Effector memory CD8-positive, alpha-beta T cell (primary cell): ENCODE measurements at regions not wholly inside any gene's neighbourhood (a gene's known extent, or its start where the extent isn't known, plus 50 kb on each side); places are given as distances from the start of the nearest gene placed in this dataset.
A peak's percentile ranks its signal among the peaks of the same experiment; 100 is the strongest.
"Not testable (repeated sequence)": the region's sequence is repeated elsewhere in the genome, so short reads cannot be mapped to it uniquely, and the experiment has no call there.

Source experiments
- ATAC-seq: fragments of 150-1000 bp; cut with Tn5 transposase; replicated peaks from 2 replicates; pipeline ENCODE4 v1.10.0; 2021; ENCODE audit warnings: mild to moderate bottlenecking, moderate library complexity
- DNase-seq, 3 experiments: peaks; one replicate each; pipeline ENCODE4 v3.0.0; 2021
- H3K27ac Mint-ChIP-seq, 2 donors: one replicate each; pipeline ENCODE4 v1.8.0; 2022; ENCODE audit warnings: mild to moderate bottlenecking in 2 of 2, mixed read lengths in 2 of 2, moderate library complexity in 2 of 2
- H3K27me3 Mint-ChIP-seq, 2 donors: one replicate each; pipeline ENCODE4 v1.8.0; 2022; ENCODE audit warnings: mixed read lengths in 2 of 2
- H3K36me3 Mint-ChIP-seq: one replicate; pipeline ENCODE4 v1.8.0; 2022; ENCODE audit warnings: mild to moderate bottlenecking, moderate library complexity, mixed read lengths; ENCODE audit not compliant: insufficient read depth
- H3K4me1 Mint-ChIP-seq, 2 donors: one replicate each; pipeline ENCODE4 v1.8.0; 2022; ENCODE audit warnings: low read depth in 2 of 2, mixed read lengths in 2 of 2
- H3K4me3 Mint-ChIP-seq, 2 donors: one replicate each; pipeline ENCODE4 v1.8.0; 2022; ENCODE audit warnings: mild to moderate bottlenecking in 2 of 2, mixed read lengths in 2 of 2, moderate library complexity in 2 of 2
- H3K9me3 Mint-ChIP-seq, 2 donors: one replicate each; pipeline ENCODE4 v1.8.0; 2022; ENCODE audit warnings: mixed read lengths in 2 of 2

- DNase-seq = no peak
- no peak overlapping the region for H3K27ac Mint-ChIP-seq
- H3K9me3 Mint-ChIP-seq = no peaks in the 10 kb centered on the region
- H3K4me1 Mint-ChIP-seq = no peaks in the 10 kb centered on the region
- peaks cover 14 to 41% of the 10 kb centered on the region in 2 donors for H3K27me3 Mint-ChIP-seq
- no peak overlapping the region for H3K4me3 Mint-ChIP-seq
- no peaks in the 10 kb centered on the region for H3K36me3 Mint-ChIP-seq
- ATAC-seq = no peak
These were observed 110.5 kb upstream of the NYAP2 start for GRCh38 chr2:225288986-225289385.

GRCh38 chr2:225282858-225283710 is 116.4 kb upstream of the NYAP2 start:
- H3K27ac Mint-ChIP-seq = no peak overlapping the region

GRCh38 chr2:225276207-225276606 is 123.3 kb upstream of the NYAP2 start:
- peaks cover 6 to 16% of the 10 kb centered on the region in 2 donors for H3K27me3 Mint-ChIP-seq
- H3K27ac Mint-ChIP-seq = no peak overlapping the region
- no peaks in the 10 kb centered on the region for H3K36me3 Mint-ChIP-seq
- no peak overlapping the region for H3K4me3 Mint-ChIP-seq
- no peaks in the 10 kb centered on the region for H3K4me1 Mint-ChIP-seq
- no peaks in the 10 kb centered on the region for H3K9me3 Mint-ChIP-seq
- DNase-seq (no peak), ATAC-seq (no peak)

More at GRCh38 chr2:225282858-225283710, 116.4 kb upstream of the NYAP2 start:
- ATAC-seq (peak; percentile 43), DNase-seq (peak in 2 of 3 experiments; percentile 9 to 17)
- Mint-ChIP-seq H3K27me3 (peaks cover 12 to 15% of the 10 kb centered on the region in 2 donors), H3K4me1 (no peaks in the 10 kb centered on the region), H3K4me3 (no peak overlapping the region), H3K36me3 (no peaks in the 10 kb centered on the region), H3K9me3 (no peaks in the 10 kb centered on the region)

GRCh38 chr2:225275443-225275842 is 124.1 kb upstream of the NYAP2 start:
- Mint-ChIP-seq H3K36me3 (no peaks in the 10 kb centered on the region), H3K27ac (no peak overlapping the region), H3K27me3 (peaks cover 6 to 12% of the 10 kb centered on the region in 2 donors), H3K4me3 (no peak overlapping the region), H3K9me3 (no peaks in the 10 kb centered on the region), H3K4me1 (no peaks in the 10 kb centered on the region)
- no peak for DNase-seq
- ATAC-seq = no peak

GRCh38 chr2:225274751-225275150 is 124.8 kb upstream of the NYAP2 start:
- no peak overlapping the region for H3K27ac Mint-ChIP-seq
- H3K27me3 Mint-ChIP-seq = peaks cover 6 to 10% of the 10 kb centered on the region in 2 donors
- no peaks in the 10 kb centered on the region for H3K9me3 Mint-ChIP-seq
- no peak for DNase-seq
- no peak for ATAC-seq
- no peaks in the 10 kb centered on the region for H3K36me3 Mint-ChIP-seq
- no peaks in the 10 kb centered on the region for H3K4me1 Mint-ChIP-seq
- no peak overlapping the region for H3K4me3 Mint-ChIP-seq

- Mint-ChIP-seq H3K27me3 (peaks cover 5 to 6% of the 10 kb centered on the region in 2 donors), H3K4me1 (no peaks in the 10 kb centered on the region), H3K36me3 (no peaks in the 10 kb centered on the region), H3K4me3 (no peak overlapping the region), H3K27ac (no peak overlapping the region), H3K9me3 (no peaks in the 10 kb centered on the region)
- no peak for ATAC-seq
- DNase-seq = no peak
These were observed 127.3 kb upstream of the NYAP2 start for GRCh38 chr2:225272173-225272572.

- no peak overlapping the region for H3K27ac Mint-ChIP-seq
- no peaks in the 10 kb centered on the region for H3K36me3 Mint-ChIP-seq
- no peaks in the 10 kb centered on the region for H3K9me3 Mint-ChIP-seq
- no peak overlapping the region for H3K4me3 Mint-ChIP-seq
- DNase-seq (no peak), ATAC-seq (peak; percentile 45)
- peaks cover 5 to 6% of the 10 kb centered on the region in 2 donors for H3K27me3 Mint-ChIP-seq
- H3K4me1 Mint-ChIP-seq = no peaks in the 10 kb centered on the region
These were observed 128.6 kb upstream of the NYAP2 start for GRCh38 chr2:225270861-225271260.

- DNase-seq (no peak), ATAC-seq (no peak)
- H3K4me3 Mint-ChIP-seq = no peak overlapping the region
- H3K9me3 Mint-ChIP-seq = no peaks in the 10 kb centered on the region
- no peaks in the 10 kb centered on the region for H3K36me3 Mint-ChIP-seq
- H3K27me3 Mint-ChIP-seq = peaks cover under 1 to 6% of the 10 kb centered on the region in 2 donors
- no peaks in the 10 kb centered on the region for H3K4me1 Mint-ChIP-seq
- no peak overlapping the region for H3K27ac Mint-ChIP-seq
These were observed 129.5 kb upstream of the NYAP2 start for GRCh38 chr2:225270053-225270452.

- Mint-ChIP-seq H3K27me3 (peaks cover 46 to 65% of the 10 kb centered on the region in 2 donors), H3K4me1 (no peaks in the 10 kb centered on the region), H3K9me3 (no peaks in the 10 kb centered on the region), H3K27ac (no peak overlapping the region), H3K4me3 (no peak overlapping the region), H3K36me3 (no peaks in the 10 kb centered on the region)
- DNase-seq (no peak), ATAC-seq (no peak)
These were observed 145.1 kb upstream of the NYAP2 start for GRCh38 chr2:225254363-225254762.

GRCh38 chr2:225244933-225245332 is 154.6 kb upstream of the NYAP2 start:
- Mint-ChIP-seq H3K27ac (no peak overlapping the region), H3K36me3 (no peaks in the 10 kb centered on the region), H3K4me3 (no peak overlapping the region), H3K27me3 (peaks cover 17 to 26% of the 10 kb centered on the region in 2 donors), H3K9me3 (no peaks in the 10 kb centered on the region), H3K4me1 (no peaks in the 10 kb centered on the region)
- ATAC-seq (no peak), DNase-seq (no peak)

GRCh38 chr2:225236769-225237323 is 162.7 kb upstream of the NYAP2 start:
- Mint-ChIP-seq H3K27ac (no peak overlapping the region), H3K36me3 (no peaks in the 10 kb centered on the region), H3K4me3 (no peak overlapping the region), H3K4me1 (no peaks in the 10 kb centered on the region), H3K27me3 (peaks cover 0 to 5% of the 10 kb centered on the region in 2 donors), H3K9me3 (no peaks in the 10 kb centered on the region)
- DNase-seq = no peak
- no peak for ATAC-seq

- H3K36me3 Mint-ChIP-seq = no peaks in the 10 kb centered on the region
- no peaks in the 10 kb centered on the region for H3K4me1 Mint-ChIP-seq
- H3K27ac Mint-ChIP-seq = no peak overlapping the region
- no peak overlapping the region for H3K4me3 Mint-ChIP-seq
- no peak for DNase-seq
- peaks cover 0 to 7% of the 10 kb centered on the region in 2 donors for H3K27me3 Mint-ChIP-seq
- ATAC-seq = no peak
- H3K9me3 Mint-ChIP-seq = no peaks in the 10 kb centered on the region
These were observed 166.3 kb upstream of the NYAP2 start for GRCh38 chr2:225233234-225233633.

GRCh38 chr2:225231900-225232299 is 167.6 kb upstream of the NYAP2 start:
- DNase-seq = no peak
- H3K36me3 Mint-ChIP-seq = no peaks in the 10 kb centered on the region
- ATAC-seq = no peak
- no peak overlapping the region for H3K4me3 Mint-ChIP-seq
- no peaks in the 10 kb centered on the region for H3K9me3 Mint-ChIP-seq
- H3K27me3 Mint-ChIP-seq = peaks cover 5 to 7% of the 10 kb centered on the region in 2 donors
- H3K4me1 Mint-ChIP-seq = no peaks in the 10 kb centered on the region
- no peak overlapping the region for H3K27ac Mint-ChIP-seq

GRCh38 chr2:225229346-225229745 is 170.2 kb upstream of the NYAP2 start:
- H3K27me3 Mint-ChIP-seq = peaks cover 7 to 15% of the 10 kb centered on the region in 2 donors
- not testable (repeated sequence) for H3K36me3 Mint-ChIP-seq, ATAC-seq, H3K4me3 Mint-ChIP-seq, H3K9me3 Mint-ChIP-seq, H3K4me1 Mint-ChIP-seq, DNase-seq, H3K27ac Mint-ChIP-seq
